H1 (cell line): ENCODE measurements at regions not wholly inside any gene's neighbourhood (a gene's known extent, or its start where the extent isn't known, plus 50 kb on each side); places are given as distances from the start of the nearest gene placed in this dataset.

Experiments
- CTCF ChIP-seq, 3 experiments: IDR thresholded peaks; 1 replicate in 2 of 3; 2 replicates in 1 of 3; pipeline versions ENCODE4 v1.5.1 to v1.6.1; 2011; ENCODE audit warnings: low read length in 3 of 3, mild to moderate bottlenecking in 3 of 3, inconsistent platforms in 2 of 3, low read depth in 1 of 3, moderate library complexity in 1 of 3; ENCODE audit not compliant: insufficient read depth in 1 of 3; ENCODE audit errors: control extremely low read depth in 1 of 3
- EGR1 ChIP-seq: IDR thresholded peaks from 2 replicates; pipeline ENCODE4 v1.6.1; 2011; ENCODE audit warnings: low read depth, low read length, borderline replicate concordance
- EZH2 ChIP-seq: fragments of 200-600 bp; sonication (generic); IDR thresholded peaks from 2 replicates; pipeline ENCODE4 v1.7.1; 2012; ENCODE audit warnings: low read depth, mild to moderate bottlenecking, moderate library complexity, low read length, inconsistent platforms; ENCODE audit not compliant: severe bottlenecking
- HDAC6 ChIP-seq: IDR thresholded peaks from one replicate; pipeline ENCODE4 v1.7.1; 2012; ENCODE audit warnings: low read depth, mild to moderate bottlenecking, inconsistent platforms, low read length, moderate library complexity
- POLR2A ChIP-seq, 2 experiments: IDR thresholded peaks; 1 replicate in 1 of 2; 2 replicates in 1 of 2; pipeline ENCODE4 v1.6.1; 2011; ENCODE audit warnings: low read depth in 2 of 2, low read length in 2 of 2, mild to moderate bottlenecking in 2 of 2; ENCODE audit errors: control extremely low read depth in 1 of 2
- POLR2AphosphoS5 ChIP-seq: IDR thresholded peaks from 2 replicates; pipeline ENCODE4 v1.6.1; 2011; ENCODE audit warnings: low read depth, low read length
- TAF1 ChIP-seq: IDR thresholded peaks from 2 replicates; pipeline ENCODE4 v1.6.1; 2011; ENCODE audit warnings: mild to moderate bottlenecking, low read depth, low read length
- USF2 ChIP-seq: IDR thresholded peaks from 2 replicates; pipeline ENCODE4 v1.6.1; 2011; ENCODE audit warnings: low read length, improper control_type of control experiment

DNA sequence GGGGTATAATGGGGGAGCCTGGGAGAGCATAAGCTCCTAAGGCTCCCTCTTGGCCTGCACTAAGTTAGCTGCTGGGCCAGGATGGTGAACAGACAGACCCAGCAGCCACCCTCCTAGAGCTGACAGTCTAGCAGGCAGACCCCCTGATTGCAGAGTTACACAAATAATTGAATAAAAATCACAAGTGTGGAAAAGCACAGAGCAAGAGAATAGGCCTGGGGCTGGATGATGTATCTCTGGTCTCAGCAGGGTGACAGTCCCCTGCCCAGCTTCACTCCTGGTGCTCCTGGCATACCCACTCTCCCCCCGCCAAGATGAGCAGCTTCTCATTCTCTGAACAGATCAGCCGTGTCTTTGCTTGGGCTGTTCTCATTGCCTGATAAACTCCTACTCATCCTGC is 86.1 kb upstream of the STX18 start:
- TF ChIP-seq CTCF (IDR thresholded peaks at IDR 0.05; ENCODE audit: control extremely low read depth in 1 of 3, insufficient read depth in 1 of 3, low read depth in 1 of 3, low read length in 3 of 3) = no peak
- TF ChIP-seq TAF1 = no peak
- no peak for TF ChIP-seq EGR1
- TF ChIP-seq EZH2 = no peak
- TF ChIP-seq USF2 = no peak
- TF ChIP-seq HDAC6 = no peak
- TF ChIP-seq POLR2A (IDR thresholded peaks at IDR 0.05; ENCODE audit: control extremely low read depth in 1 of 2, low read depth in 2 of 2, low read length in 2 of 2) = no peak
- TF ChIP-seq POLR2AphosphoS5 = no peak
